VCaP (cell line): ENCODE measurements at regions not wholly inside any gene's neighbourhood (a gene's known extent, or its start where the extent isn't known, plus 50 kb on each side); places are given as distances from the start of the nearest gene placed in this dataset.

Experiments used
- H3K27ac ChIP-seq: fragments of 450-650 bp; 2 replicates; pipeline ENCODE4 v1.5.1; 2017
- CTCF ChIP-seq: fragments of 450-650 bp; conservative IDR thresholded peaks from 2 replicates; pipeline ENCODE4 v1.5.1; 2017; ENCODE audit warnings: mild to moderate bottlenecking, moderate library complexity

GRCh38 chr14:22124073-22124613 is 450.5 kb upstream of the OR4E1 start:
- no peak overlapping the region for H3K27ac ChIP-seq
- TF ChIP-seq CTCF, result no peak

GRCh38 chr14:22122829-22123560 is 449.4 kb upstream of the OR4E1 start:
- TF ChIP-seq CTCF, result no peak
- H3K27ac ChIP-seq, result no peak overlapping the region

- no peak overlapping the region for H3K27ac ChIP-seq
- TF ChIP-seq CTCF, result peak; percentile 46
Measured at GRCh38 chr14:22122227-22122818, 448.7 kb upstream of the OR4E1 start.

- no peak overlapping the region for H3K27ac ChIP-seq
- peak; percentile 14; the same call in 1 of the 2 replicates for TF ChIP-seq CTCF
Measured at GRCh38 chr14:22118899-22119477, 445.4 kb upstream of the OR4E1 start.

GRCh38 chr14:22113401-22113800 is 439.8 kb upstream of the OR4E1 start:
- no peak for TF ChIP-seq CTCF
- H3K27ac ChIP-seq, result no peak overlapping the region

- no peak overlapping the region for H3K27ac ChIP-seq
- TF ChIP-seq CTCF, result peak; percentile 28; the same call in 1 of the 2 replicates
Measured at GRCh38 chr14:22112004-22112403, 438.4 kb upstream of the OR4E1 start.

GRCh38 chr14:22107753-22108152 is 434.1 kb upstream of the OR4E1 start:
- H3K27ac ChIP-seq, result no peak overlapping the region
- no peak for TF ChIP-seq CTCF
